Stomach (tissue), 4 donors: ENCODE measurements at regions not wholly inside any gene's neighbourhood (a gene's known extent, or its start where the extent isn't known, plus 50 kb on each side); places are given as distances from the start of the nearest gene placed in this dataset.

ENCODE experiments used
- EP300 ChIP-seq: sonication (generic); formaldehyde crosslinking; IDR thresholded peaks from one replicate; pipeline ENCODE4 v1.6.1; 2017; ENCODE audit warnings: antibody characterized with exemption
- POLR2A ChIP-seq, 4 donors: fragments of 450-650 bp; IDR thresholded peaks; one replicate each; pipeline ENCODE4 v1.6.1; 2016; ENCODE audit warnings: antibody characterized with exemption in 4 of 4, control low read depth in 2 of 4, mild to moderate bottlenecking in 1 of 4, moderate library complexity in 1 of 4
- POLR2AphosphoS5 ChIP-seq, 3 donors: sonication (generic); formaldehyde crosslinking; IDR thresholded peaks; one replicate each; pipeline ENCODE4 v1.6.1; 2016; ENCODE audit warnings: antibody characterized with exemption in 3 of 3
- TF ChIP-seq, protein P1 (sequence below), 7 experiments: fragments of 450-650 bp in 4 of 7; fragments of 200-600 bp in 3 of 7; sonication (generic) in 3 of 7; IDR thresholded peaks; one replicate each; pipeline ENCODE4 v1.5.1; 2016 to 2019; ENCODE audit warnings: antibody characterized with exemption in 7 of 7, control low read depth in 2 of 7, mild to moderate bottlenecking in 1 of 7

DNA sequence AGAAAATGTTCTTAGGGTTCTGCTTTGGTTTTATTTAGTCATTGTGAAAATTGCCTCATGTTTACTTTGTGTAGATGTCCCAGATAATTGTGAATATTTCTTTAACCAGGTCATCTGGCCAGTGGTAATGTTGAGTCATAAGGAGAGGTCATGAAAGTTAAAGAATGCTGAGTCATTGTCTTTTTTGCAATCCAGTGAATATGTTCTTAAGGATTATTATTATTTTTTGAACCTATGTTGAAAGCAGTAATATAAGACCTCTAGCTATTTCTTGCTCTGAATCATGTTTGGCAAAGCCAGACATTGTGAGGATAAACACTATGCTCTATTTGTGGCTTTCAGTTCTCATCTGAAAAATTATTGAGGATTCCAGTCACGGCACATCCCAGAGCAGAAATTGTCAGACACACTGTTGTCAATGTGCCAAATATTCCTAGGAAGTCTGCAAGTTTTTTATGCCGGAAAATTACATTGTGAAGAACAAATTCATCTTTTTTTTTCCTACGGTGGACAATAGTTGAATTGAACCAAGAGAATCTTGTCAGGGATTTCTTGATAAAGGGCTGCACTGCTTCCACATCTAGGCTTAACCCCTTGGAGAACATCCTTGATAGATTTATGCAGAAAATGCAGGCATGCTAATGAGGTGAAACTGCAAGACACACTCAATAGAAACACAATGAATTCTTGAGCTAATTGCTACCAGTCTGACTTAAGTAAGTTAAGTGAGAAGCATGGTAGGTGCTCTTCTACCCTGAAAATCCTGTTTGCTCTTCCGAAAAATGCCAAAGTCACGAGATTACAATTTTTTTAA is 369.6 kb downstream of the ATP23 start:
- no peak for TF ChIP-seq POLR2A (IDR thresholded peaks at IDR 0.05)
- no peak for TF ChIP-seq EP300
- TF ChIP-seq, protein P1, sequence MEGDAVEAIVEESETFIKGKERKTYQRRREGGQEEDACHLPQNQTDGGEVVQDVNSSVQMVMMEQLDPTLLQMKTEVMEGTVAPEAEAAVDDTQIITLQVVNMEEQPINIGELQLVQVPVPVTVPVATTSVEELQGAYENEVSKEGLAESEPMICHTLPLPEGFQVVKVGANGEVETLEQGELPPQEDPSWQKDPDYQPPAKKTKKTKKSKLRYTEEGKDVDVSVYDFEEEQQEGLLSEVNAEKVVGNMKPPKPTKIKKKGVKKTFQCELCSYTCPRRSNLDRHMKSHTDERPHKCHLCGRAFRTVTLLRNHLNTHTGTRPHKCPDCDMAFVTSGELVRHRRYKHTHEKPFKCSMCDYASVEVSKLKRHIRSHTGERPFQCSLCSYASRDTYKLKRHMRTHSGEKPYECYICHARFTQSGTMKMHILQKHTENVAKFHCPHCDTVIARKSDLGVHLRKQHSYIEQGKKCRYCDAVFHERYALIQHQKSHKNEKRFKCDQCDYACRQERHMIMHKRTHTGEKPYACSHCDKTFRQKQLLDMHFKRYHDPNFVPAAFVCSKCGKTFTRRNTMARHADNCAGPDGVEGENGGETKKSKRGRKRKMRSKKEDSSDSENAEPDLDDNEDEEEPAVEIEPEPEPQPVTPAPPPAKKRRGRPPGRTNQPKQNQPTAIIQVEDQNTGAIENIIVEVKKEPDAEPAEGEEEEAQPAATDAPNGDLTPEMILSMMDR (IDR thresholded peaks at IDR 0.05), result no peak
- peak in 1 of 3 donors; percentile 63 for TF ChIP-seq POLR2AphosphoS5 (IDR thresholded peaks at IDR 0.05)
